IMR-90 (cell line): ENCODE measurements at regions not wholly inside any gene's neighbourhood (a gene's known extent, or its start where the extent isn't known, plus 50 kb on each side); places are given as distances from the start of the nearest gene placed in this dataset.

ENCODE experiments used
- ATAC-seq: fragments of 200-7000 bp; cut with Tn5 transposase; 2 replicates; pipeline ENCODE4 v1.9.1; 2020; ENCODE audit warnings: low read depth, mild to moderate bottlenecking, moderate library complexity
- BruUV-seq: library from RNA; stranded (reverse); fragments of 400-500 nt; replicated peaks from 2 replicates; lab custom pipeline; 2021; lab: Mats Ljungman, UMichigan
- CTCF ChIA-PET: fragments of 300-600 bp; formaldehyde crosslinking; extraction: SDS; loops from one replicate; lab custom pipeline; 2021; ENCODE audit warnings: antibody characterized with exemption; lab: Yijun Ruan, JAX
- POLR2A ChIA-PET: fragments of 300-600 bp; sonication (Branson Sonifier 250); formaldehyde crosslinking; loops from one replicate; lab custom pipeline; 2022; ENCODE audit warnings: antibody characterized with exemption; ENCODE audit not compliant: unreplicated experiment; lab: Charles Lee
- DNase-seq: peaks from one replicate; pipeline ENCODE4 v3.0.0; 2013
- H2AFZ ChIP-seq: replicated peaks from 2 replicates; pipeline ENCODE3; 2013; ENCODE audit warnings: low read length, mild to moderate bottlenecking; ENCODE audit not compliant: poor library complexity
- H2AK5ac ChIP-seq: 2 replicates; pipeline ENCODE4 v1.6.1; 2013; ENCODE audit warnings: low read depth, low read length, inconsistent platforms
- H2AK9ac ChIP-seq: replicated peaks from 2 replicates; pipeline ENCODE3; 2013; ENCODE audit warnings: mild to moderate bottlenecking, low read depth, low read length, moderate library complexity; ENCODE audit not compliant: poor library complexity
- H2BK120ac ChIP-seq: 2 replicates; pipeline ENCODE4 v1.6.1; 2013; ENCODE audit warnings: low read depth, low read length, inconsistent platforms
- H2BK15ac ChIP-seq: 3 replicates; pipeline ENCODE4 v1.6.1; 2013; ENCODE audit warnings: low read depth, low read length, inconsistent platforms
- H2BK20ac ChIP-seq: 2 replicates; pipeline ENCODE4 v1.6.1; 2013; ENCODE audit warnings: low read depth, mild to moderate bottlenecking, inconsistent platforms, low read length, moderate library complexity
- H2BK5ac ChIP-seq: 2 replicates; pipeline ENCODE4 v1.6.1; 2013; ENCODE audit warnings: mild to moderate bottlenecking, low read depth, low read length, inconsistent platforms; ENCODE audit not compliant: poor library complexity, severe bottlenecking
- H3K14ac ChIP-seq: replicated peaks from 2 replicates; pipeline ENCODE4 v1.6.1; 2013; ENCODE audit warnings: low read depth, low read length, inconsistent platforms
- H3K18ac ChIP-seq: 2 replicates; pipeline ENCODE4 v1.6.1; 2013; ENCODE audit warnings: low read depth, low read length, control low read depth
- H3K23ac ChIP-seq: 2 replicates; pipeline ENCODE4 v1.6.1; 2013; ENCODE audit warnings: low read depth, low read length, inconsistent platforms
- H3K27ac ChIP-seq: 2 replicates; pipeline ENCODE4 v1.5.1; 2013; ENCODE audit warnings: mild to moderate bottlenecking, control low read depth, low read length; ENCODE audit not compliant: insufficient read depth
- H3K27me3 ChIP-seq: 2 replicates; pipeline ENCODE4 v1.6.1; 2013; ENCODE audit warnings: low read length; ENCODE audit not compliant: control insufficient read depth, insufficient read depth
- H3K36me3 ChIP-seq: 2 replicates; pipeline ENCODE4 v1.6.1; 2013; ENCODE audit warnings: low read length, mixed read lengths; ENCODE audit not compliant: control insufficient read depth, insufficient read depth
- H3K4ac ChIP-seq: 2 replicates; pipeline ENCODE4 v1.6.1; 2013; ENCODE audit warnings: low read depth, low read length, inconsistent platforms
- H3K4me1 ChIP-seq: 2 replicates; pipeline ENCODE4 v1.6.1; 2013; ENCODE audit warnings: low read length, mixed read lengths; ENCODE audit not compliant: control insufficient read depth, insufficient read depth
- H3K4me2 ChIP-seq: 2 replicates; pipeline ENCODE4 v1.6.1; 2013; ENCODE audit warnings: low read depth, mild to moderate bottlenecking, control low read depth, low read length, moderate library complexity
- H3K4me3 ChIP-seq: 2 replicates; pipeline ENCODE4 v1.5.1; 2013; ENCODE audit warnings: low read depth, mild to moderate bottlenecking, control low read depth, low read length, moderate library complexity; ENCODE audit not compliant: insufficient read depth
- H3K56ac ChIP-seq: 2 replicates; pipeline ENCODE4 v1.6.1; 2013; ENCODE audit warnings: low read length, inconsistent platforms; ENCODE audit not compliant: insufficient read depth; ENCODE audit errors: extremely low read depth
- H3K79me1 ChIP-seq, 2 experiments: 2 replicates each; pipeline ENCODE4 v1.6.1; 2013; ENCODE audit warnings: low read length in 2 of 2, inconsistent platforms in 1 of 2, low read depth in 1 of 2
- H3K9ac ChIP-seq: 2 replicates; pipeline ENCODE4 v1.6.1; 2013; ENCODE audit warnings: low read depth, low read length, control low read depth
- H3K9me1 ChIP-seq: 2 replicates; pipeline ENCODE4 v1.6.1; 2013; ENCODE audit warnings: low read length, inconsistent platforms; ENCODE audit not compliant: insufficient read depth
- H3K9me3 ChIP-seq: 2 replicates; pipeline ENCODE4 v1.6.1; 2013; ENCODE audit warnings: low read length; ENCODE audit not compliant: control insufficient read depth, insufficient read depth
- H4K20me1 ChIP-seq: 2 replicates; pipeline ENCODE4 v1.6.1; 2013; ENCODE audit warnings: low read length, inconsistent platforms; ENCODE audit not compliant: insufficient read depth
- H4K5ac ChIP-seq: 2 replicates; pipeline ENCODE4 v1.6.1; 2013; ENCODE audit warnings: mild to moderate bottlenecking, low read depth, low read length, control low read depth
- H4K8ac ChIP-seq, 2 experiments: 2 replicates each; pipeline ENCODE4 v1.6.1; 2013; ENCODE audit warnings: low read depth in 2 of 2, low read length in 2 of 2, control low read depth in 1 of 2, inconsistent platforms in 1 of 2
- H4K91ac ChIP-seq: 2 replicates; pipeline ENCODE4 v1.6.1; 2013; ENCODE audit warnings: low read depth, low read length, inconsistent platforms; ENCODE audit not compliant: insufficient read depth
- BHLHE40 ChIP-seq: fragments of 150-350 bp; IDR thresholded peaks from 2 replicates; pipeline ENCODE4 v1.6.1; 2016; ENCODE audit warnings: mild to moderate bottlenecking, low read depth, low read length
- CEBPB ChIP-seq: IDR thresholded peaks from 2 replicates; pipeline ENCODE4 v1.6.1; 2012; ENCODE audit warnings: low read depth, low read length, improper control_type of control experiment
- CHD1 ChIP-seq: IDR thresholded peaks from 2 replicates; pipeline ENCODE4 v1.6.1; 2012; ENCODE audit warnings: low read depth, low read length, improper control_type of control experiment
- CTCF ChIP-seq: conservative IDR thresholded peaks from 2 replicates; pipeline ENCODE4 v1.5.1; 2012; ENCODE audit warnings: mild to moderate bottlenecking, low read depth, low read length, improper control_type of control experiment
- FOS ChIP-seq: fragments of 150-350 bp; IDR thresholded peaks from 2 replicates; pipeline ENCODE4 v1.6.1; 2016; ENCODE audit warnings: low read depth, low read length
- MAFK ChIP-seq: IDR thresholded peaks from 2 replicates; pipeline ENCODE4 v1.6.1; 2012; ENCODE audit warnings: low read depth, low read length, improper control_type of control experiment
- MAZ ChIP-seq: IDR thresholded peaks from 2 replicates; pipeline ENCODE4 v1.6.1; 2012; ENCODE audit warnings: low read depth, mild to moderate bottlenecking, low read length, improper control_type of control experiment, moderate library complexity, borderline replicate concordance
- MXI1 ChIP-seq: IDR thresholded peaks from 2 replicates; pipeline ENCODE4 v1.6.1; 2012; ENCODE audit warnings: low read depth, mild to moderate bottlenecking, low read length, moderate library complexity, borderline replicate concordance
- NFE2L2 ChIP-seq: fragments of 150-350 bp; IDR thresholded peaks from 2 replicates; pipeline ENCODE4 v1.6.1; 2016; ENCODE audit warnings: low read depth, mild to moderate bottlenecking, low read length
- POLR2A ChIP-seq: IDR thresholded peaks from 2 replicates; pipeline ENCODE4 v1.6.1; 2012; ENCODE audit warnings: mild to moderate bottlenecking, low read depth, low read length
- RAD21 ChIP-seq: IDR thresholded peaks from 2 replicates; pipeline ENCODE4 v1.6.1; 2012; ENCODE audit warnings: low read length, improper control_type of control experiment
- RCOR1 ChIP-seq: IDR thresholded peaks from 2 replicates; pipeline ENCODE4 v1.6.1; 2012; ENCODE audit warnings: mild to moderate bottlenecking, low read length, improper control_type of control experiment; ENCODE audit not compliant: insufficient replicate concordance
- RFX5 ChIP-seq: IDR thresholded peaks from 2 replicates; pipeline ENCODE4 v1.8.0; 2012; ENCODE audit warnings: low read depth, mild to moderate bottlenecking, low read length, moderate library complexity
- SMC3 ChIP-seq: fragments of 150-350 bp; IDR thresholded peaks from 2 replicates; pipeline ENCODE4 v1.6.1; 2016; ENCODE audit warnings: low read depth, mild to moderate bottlenecking, antibody characterized with exemption, low read length, moderate library complexity
- WGBS, 2 experiments: methylation state at CpG; one replicate each; pipeline versions ENCODE4 v1.1.5 to v1.1.7; 2013; ENCODE audit warnings: missing lambda C conversion rate in 2 of 2; ENCODE audit not compliant: insufficient read length in 1 of 2; ENCODE audit errors: extremely low coverage in 2 of 2; 5-methylcytosine and 5-hydroxymethylcytosine counted together
- dilution Hi-C: fragments of 300-500 bp; cut with HindIII; formaldehyde crosslinking; loops from one replicate; pipeline ENCODE4 v1.14.3; 2018; ENCODE audit warnings: low sequenced_read_pairs; ENCODE audit not compliant: unreplicated experiment
- in situ Hi-C: fragments of 300-500 bp; cut with MboI; formaldehyde crosslinking; loops from 3 replicates; pipeline ENCODE4 v1.14.3; 2019; ENCODE audit warnings: low sequenced_read_pairs, inconsistent platforms, mixed read lengths
- intact Hi-C: fragments of 100-400 bp; cut with micrococcal nuclease; formaldehyde crosslinking; loops from 2 replicates; pipeline ENCODE4 v1.10.0; 2022
- TF ChIP-seq, protein P1 (sequence below): fragments of 150-350 bp; IDR thresholded peaks from 2 replicates; pipeline ENCODE4 v1.6.1; 2016; ENCODE audit warnings: low read depth, mild to moderate bottlenecking, low read length, moderate library complexity, borderline replicate concordance
- TF ChIP-seq, protein P2 (sequence below): fragments of 150-350 bp; IDR thresholded peaks from 2 replicates; pipeline ENCODE4 v1.6.1; 2017; ENCODE audit warnings: mild to moderate bottlenecking, antibody characterized with exemption, low read length, low read depth

GRCh38 chr5:133751421-133751820 lies 139.1 kb upstream of the FSTL4 start:
- Histone ChIP-seq H4K8ac (no peak overlapping the region), H3K23ac (no peak overlapping the region), H2AK5ac (no peak overlapping the region), H2BK120ac (no peak overlapping the region), H3K56ac (no peak overlapping the region), H4K20me1 (no peaks in the 10 kb centered on the region), H3K4me3 (no peak overlapping the region), H3K14ac (no peak overlapping the region), H2BK20ac (no peak overlapping the region), H4K91ac (no peak overlapping the region), H3K4ac (no peak overlapping the region), H2AFZ (no peak overlapping the region), H4K5ac (no peak overlapping the region), H3K79me1 (no peaks in the 10 kb centered on the region), H3K36me3 (no peaks in the 10 kb centered on the region), H3K4me2 (no peak overlapping the region), H3K27me3 (peaks cover 10% of the 10 kb centered on the region), H3K18ac (no peak overlapping the region), H3K27ac (no peak overlapping the region), H3K4me1 (no peaks in the 10 kb centered on the region), H2AK9ac (no peak overlapping the region), H2BK5ac (no peak overlapping the region), H3K9ac (no peak overlapping the region), H2BK15ac (no peak overlapping the region), H3K9me1 (no peaks in the 10 kb centered on the region), H3K9me3 (no peaks in the 10 kb centered on the region)
- BruUV-seq, result no TSS peak
- TF ChIP-seq CHD1 (no peak), RAD21 (no peak), RCOR1 (no peak), RFX5 (no peak), MAFK (no peak), CEBPB (no peak), NFE2L2 (no peak), MXI1 (no peak), SMC3 (no peak), CTCF (no peak), POLR2A (no peak), MAZ (no peak), BHLHE40 (no peak), FOS (no peak)
- TF ChIP-seq, protein P1, sequence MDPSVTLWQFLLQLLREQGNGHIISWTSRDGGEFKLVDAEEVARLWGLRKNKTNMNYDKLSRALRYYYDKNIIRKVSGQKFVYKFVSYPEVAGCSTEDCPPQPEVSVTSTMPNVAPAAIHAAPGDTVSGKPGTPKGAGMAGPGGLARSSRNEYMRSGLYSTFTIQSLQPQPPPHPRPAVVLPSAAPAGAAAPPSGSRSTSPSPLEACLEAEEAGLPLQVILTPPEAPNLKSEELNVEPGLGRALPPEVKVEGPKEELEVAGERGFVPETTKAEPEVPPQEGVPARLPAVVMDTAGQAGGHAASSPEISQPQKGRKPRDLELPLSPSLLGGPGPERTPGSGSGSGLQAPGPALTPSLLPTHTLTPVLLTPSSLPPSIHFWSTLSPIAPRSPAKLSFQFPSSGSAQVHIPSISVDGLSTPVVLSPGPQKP, result no peak
- TF ChIP-seq, protein P2, sequence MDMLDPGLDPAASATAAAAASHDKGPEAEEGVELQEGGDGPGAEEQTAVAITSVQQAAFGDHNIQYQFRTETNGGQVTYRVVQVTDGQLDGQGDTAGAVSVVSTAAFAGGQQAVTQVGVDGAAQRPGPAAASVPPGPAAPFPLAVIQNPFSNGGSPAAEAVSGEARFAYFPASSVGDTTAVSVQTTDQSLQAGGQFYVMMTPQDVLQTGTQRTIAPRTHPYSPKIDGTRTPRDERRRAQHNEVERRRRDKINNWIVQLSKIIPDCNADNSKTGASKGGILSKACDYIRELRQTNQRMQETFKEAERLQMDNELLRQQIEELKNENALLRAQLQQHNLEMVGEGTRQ, result no peak
- intact Hi-C loops (loop anchor here (10.0 kb wide), 1 partner anchor 193 kb away; no protein-coding TSS in a partner anchor), dilution Hi-C loops (no loop called here), in situ Hi-C loops (no loop called here)
- ChIA-PET CTCF (no interaction called here), POLR2A (no interaction called here)
- ATAC-seq, result no peak
- no peak for DNase-seq
- no CpG with 5 or more reads among the region's 7 CpGs for WGBS, 2 experiments
